HG03064 (cell line): ENCODE measurements at regions not wholly inside any gene's neighbourhood (a gene's known extent, or its start where the extent isn't known, plus 50 kb on each side); places are given as distances from the start of the nearest gene placed in this dataset.
"Not testable (repeated sequence)": the region's sequence is repeated elsewhere in the genome, so short reads cannot be mapped to it uniquely, and the experiment has no call there.

Experiments used
- ATAC-seq: cut with Tn5 transposase; IDR thresholded peaks from one replicate; pipeline ENCODE4 v1.9.1; 2021; ENCODE audit warnings: low read depth; ENCODE audit not compliant: unreplicated experiment

DNA sequence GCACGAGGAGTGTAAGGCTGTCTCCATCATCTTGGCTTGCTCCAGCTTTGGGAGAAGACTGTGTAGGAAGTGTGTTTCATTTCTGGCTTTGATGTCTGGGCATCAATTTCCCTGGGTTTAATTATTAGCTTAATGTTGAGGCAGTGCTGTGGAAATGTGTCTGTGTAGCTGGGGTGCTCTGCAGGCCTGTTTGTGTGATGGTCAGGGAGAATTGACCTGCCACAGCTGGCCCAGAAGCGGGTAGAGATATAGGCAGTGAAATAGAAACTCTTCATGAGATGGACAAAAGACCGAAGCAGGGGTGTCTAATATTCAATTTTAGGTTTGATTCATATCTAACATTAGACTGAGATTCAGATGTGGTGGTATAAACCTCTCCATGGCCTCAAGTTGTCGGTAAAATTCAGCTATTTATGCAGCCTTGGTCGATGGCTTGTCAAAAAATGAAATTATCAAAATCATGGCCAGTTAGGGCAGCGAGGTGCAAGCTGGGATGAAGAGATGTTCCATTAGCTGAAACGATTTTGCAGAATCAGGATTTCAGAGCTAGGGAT, 95.3 kb upstream of the SNX9 start:
- ATAC-seq, result no peak

DNA sequence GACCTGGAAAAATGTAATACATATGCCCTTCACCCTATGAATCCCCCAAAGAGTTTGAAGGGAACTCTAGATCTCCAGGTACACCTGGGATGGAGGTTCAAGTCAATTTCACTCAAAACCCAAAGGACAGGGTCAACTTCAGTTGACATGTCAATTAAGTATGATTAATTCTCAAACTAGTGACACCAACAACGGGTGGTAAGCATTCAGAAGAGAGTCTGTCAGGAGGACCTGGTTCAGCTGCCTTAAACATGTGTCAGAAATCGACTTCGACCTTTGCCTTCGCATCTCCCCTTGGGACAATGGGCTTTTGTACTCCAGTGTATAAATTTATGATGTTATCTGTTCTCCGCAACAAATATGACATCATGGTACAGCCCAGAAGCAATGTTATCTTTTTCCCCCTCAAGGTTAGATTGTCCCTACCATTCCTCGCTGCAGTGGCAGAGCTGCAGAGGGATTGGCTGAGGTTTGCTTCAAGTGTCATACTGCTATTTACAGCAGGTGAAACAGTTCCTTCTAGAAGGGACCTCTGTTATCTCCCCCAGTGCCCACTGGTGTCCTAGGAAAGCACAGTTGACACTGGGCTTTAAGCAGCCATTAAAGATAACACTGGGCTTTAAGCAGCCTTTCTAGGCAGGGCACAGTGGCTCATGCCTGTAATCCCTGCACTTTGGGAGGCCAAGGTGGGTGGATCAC, 94.7 kb upstream of the SNX9 start:
- no peak for ATAC-seq

DNA sequence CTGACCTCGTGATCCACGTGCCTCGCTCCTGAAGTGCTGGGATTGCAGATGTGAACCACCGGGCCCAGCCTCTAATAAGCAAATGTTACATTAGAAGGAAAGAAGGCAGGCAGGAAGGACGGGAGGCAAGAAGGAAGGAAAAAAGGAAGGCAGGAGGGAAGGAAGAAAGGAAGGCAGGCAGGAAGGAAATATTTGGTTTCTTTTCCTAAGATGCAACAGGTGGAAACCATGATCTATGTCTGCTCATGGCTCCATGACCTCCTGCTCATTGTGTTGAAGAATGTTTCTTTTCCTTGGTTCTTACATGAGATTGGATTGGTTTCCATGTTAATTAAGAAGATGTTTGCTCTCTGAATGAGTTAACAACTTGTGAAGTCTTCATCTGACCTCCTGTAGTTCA, 91.8 kb upstream of the SNX9 start:
- ATAC-seq, result no peak

DNA sequence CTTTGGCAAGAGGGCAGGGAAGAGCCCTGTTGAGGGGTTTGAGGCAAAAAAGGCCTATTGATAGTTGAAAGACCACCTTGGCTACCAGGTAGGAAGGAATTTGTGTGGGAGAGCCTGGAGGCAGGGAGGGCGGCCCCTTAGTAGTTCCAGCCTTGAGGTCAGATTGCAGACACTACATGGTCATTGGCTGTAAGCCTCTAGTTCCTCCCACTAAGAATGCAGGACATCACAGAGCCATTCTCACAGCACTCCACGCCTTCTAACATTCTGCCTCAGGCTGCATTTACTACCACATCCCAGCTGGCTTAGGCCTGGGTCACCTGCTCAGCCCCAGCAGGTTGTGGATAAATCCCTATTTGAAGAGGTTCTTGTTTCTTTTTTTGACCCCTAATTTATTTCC, 91.0 kb upstream of the SNX9 start:
- no peak for ATAC-seq

DNA sequence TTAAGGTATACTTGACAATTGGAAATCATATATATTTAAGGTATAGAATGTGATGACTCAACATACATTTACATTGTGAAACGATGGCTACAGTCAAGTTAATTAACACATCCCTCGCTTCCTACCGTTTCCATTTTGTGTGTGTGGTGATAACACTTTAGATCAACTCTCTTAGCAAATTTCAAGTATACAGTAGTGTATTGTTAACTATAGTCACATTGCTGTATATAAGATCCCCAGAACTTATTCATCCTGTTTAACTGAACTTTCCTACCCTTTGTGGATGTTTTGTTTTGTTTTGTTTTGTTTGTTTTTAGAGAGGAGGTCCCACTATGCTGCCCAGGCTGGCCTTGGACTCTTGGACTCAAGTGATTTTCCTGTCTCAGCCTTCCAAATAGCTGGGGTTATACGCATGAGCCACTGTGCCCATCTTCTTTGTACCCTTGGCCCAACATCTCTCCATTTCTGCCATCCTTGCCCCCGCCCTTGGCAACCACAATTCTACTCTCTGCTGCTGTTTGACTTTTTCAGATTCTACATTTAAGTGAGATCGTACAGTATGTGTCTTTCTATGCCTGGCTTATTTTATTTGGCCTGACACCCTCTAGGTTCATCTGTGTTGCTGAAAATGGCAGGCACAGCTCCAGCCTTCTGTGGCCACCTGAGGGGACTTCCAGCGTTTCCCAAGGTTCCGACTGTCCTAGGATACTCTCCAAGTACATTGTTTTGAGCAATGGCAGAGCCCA, 90.5 kb upstream of the SNX9 start:
- no peak for ATAC-seq

DNA sequence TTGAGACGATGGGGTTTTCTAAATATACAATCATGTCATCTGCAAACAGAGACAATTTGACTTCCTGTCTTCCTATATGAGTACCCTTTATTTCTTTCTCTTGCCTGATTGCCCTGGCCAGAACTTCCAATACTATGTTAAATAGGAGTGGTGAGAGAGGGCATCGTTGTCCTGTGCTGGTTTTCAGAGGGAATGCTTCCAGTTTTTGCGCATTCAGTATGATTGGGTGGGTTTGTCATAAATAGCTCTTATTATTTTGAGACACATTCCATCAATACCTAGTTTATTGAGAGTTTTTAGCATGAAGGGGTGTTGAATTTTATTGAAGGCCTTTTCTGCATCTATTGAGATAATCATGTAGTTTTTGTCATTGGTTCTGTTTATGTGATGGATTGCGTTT, 86.5 kb upstream of the SNX9 start:
- not testable (repeated sequence) for ATAC-seq

DNA sequence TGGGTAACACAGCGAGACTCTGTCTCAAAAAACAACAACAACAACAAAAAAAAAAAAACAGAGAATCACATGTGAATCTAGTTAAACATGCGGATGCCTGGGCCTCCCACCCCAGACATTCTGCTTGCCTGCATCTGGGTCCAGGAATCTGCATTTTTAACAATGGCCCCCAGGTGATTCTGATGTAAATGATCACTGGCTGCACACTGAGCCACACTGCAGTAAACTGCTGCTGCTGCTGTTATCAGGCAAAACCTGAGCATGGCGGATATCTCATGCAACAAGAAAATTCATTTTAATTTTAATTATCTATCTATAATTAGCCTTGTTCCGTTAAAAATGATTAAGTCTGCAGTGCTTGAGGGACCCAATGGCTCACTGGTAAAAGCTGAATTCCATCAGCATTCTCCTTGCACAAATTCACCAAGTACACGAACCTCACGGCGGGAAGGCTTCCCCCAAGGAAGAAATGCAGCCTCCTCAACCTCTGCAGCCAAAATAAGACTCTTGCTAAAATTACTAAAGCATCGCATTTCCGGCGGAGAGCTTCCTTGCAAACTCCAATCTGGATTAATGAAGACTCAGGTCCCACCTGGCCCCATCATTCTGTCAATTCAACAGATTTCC, 81.6 kb upstream of the SNX9 start:
- no peak for ATAC-seq

DNA sequence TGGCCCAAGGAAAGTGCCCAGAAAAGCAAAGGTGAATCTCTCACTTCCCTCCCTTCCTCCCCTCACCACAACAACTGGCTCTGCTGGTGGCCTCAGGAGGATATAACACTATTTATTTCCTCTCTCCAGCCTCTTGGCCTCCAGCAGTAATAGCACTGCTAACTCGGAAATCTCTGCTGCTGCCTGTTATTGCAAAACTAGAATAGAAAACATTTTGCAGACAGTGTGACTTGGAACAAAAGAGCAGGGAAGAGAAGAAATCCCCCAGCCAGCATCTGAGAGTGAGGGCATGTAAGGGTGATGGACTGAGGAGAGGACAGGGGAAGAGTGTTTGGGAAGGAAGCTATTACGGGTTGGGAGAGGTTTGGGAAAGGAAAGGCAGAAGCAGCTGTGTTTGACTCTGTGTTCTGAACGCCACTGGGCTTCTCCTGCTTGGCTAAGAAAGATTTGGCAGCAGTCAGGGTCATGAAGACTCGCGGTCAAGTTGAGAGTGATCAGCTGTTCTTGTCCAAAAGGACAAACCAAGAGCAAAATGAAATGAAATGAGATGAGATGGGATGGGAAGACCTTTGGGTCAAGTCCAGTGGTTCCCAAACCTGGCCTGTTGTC, 81.0 kb upstream of the SNX9 start:
- no peak for ATAC-seq

DNA sequence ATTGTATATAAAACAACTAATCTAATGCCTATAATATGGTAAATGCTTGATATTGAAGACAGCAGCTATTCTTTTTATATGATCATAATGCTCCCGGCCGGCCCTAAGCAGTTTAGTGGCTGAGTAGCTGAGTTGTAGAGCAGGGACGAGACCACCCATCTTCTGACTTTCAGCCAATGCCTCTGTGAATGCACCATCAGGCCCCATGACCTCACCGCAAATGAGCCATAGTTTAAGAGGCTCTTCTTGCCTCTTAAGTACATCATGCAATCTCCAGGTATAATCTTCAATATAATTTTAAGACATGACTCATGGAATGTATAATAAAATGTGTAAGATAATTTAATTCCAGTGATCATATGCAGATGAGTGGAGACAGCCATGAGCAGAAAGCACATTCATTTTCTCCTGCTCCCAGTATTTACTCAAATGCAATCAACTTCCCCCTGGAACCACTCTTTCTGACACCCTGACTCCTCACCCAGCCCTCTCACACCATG, 78.9 kb upstream of the SNX9 start:
- ATAC-seq, result no peak

DNA sequence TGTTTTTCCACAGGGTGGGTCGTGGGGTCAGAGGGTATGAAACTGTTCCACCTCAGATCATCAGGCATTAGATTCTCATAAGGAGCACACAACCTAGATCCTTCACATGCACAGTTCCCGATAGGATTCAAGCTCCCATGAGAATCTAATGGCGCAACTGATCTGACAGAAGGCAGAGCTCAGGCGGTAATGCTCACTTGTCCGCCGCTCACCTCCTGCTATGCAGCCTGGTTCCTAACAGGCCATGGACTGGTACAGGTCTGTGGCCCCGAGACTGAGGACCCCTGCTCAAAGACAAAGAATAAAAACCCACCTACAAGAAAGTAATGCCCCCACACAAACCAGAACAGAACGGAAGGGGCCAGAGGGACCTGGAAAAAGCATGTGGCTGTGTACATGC, 76.1 kb upstream of the SNX9 start:
- no peak for ATAC-seq

DNA sequence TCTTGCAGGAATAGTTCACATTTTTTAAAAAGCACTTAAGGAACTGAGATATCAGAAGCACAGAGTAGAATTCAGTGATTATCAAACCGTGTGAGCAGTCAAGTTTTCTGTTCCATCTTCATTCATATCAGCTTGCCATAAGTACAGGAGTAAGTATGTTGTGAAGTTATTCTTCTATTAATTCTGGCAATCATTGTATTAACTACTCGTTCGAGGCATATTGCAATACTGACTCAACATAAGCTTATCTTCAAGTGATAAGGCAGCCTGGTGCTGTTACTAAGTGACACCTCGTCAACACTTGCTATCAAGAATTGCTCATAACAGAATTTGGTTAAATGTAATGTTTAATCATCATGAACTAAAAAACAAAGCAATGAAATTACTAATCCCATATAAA, 75.7 kb upstream of the SNX9 start:
- no peak for ATAC-seq

DNA sequence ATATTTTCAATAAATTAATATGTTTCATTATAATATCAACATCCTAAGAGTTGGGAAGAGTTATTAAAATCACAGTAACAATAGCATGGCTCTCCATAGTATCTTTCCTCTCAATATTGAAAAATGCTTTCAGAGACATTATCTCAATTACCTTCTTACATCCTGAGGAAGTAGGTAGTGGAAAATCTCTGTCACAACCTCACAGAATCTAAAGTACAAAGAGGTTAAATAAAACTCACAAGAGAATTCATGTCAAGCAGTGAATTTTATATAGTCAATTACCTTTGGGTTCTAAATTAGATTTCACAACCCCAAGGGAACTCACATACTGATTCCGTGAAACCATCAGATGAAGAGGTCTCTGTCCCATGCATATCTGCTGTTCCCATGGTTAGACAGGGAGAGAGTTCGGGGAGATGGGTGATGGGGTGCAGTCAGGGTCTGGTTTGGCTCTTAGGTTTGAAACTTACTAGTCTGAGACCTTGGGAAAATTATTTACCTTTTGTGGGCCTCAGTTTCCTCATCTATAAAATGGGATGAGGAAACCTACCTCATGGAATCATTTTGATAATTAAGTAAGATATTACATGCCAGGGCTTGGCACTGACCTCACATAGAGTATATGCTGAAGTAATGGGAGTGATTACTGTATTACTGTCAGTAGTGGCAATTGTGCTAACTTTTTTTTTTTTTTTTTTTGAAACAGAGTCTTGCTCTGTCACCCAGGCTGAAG, 74.0 kb upstream of the SNX9 start:
- ATAC-seq, result no peak

DNA sequence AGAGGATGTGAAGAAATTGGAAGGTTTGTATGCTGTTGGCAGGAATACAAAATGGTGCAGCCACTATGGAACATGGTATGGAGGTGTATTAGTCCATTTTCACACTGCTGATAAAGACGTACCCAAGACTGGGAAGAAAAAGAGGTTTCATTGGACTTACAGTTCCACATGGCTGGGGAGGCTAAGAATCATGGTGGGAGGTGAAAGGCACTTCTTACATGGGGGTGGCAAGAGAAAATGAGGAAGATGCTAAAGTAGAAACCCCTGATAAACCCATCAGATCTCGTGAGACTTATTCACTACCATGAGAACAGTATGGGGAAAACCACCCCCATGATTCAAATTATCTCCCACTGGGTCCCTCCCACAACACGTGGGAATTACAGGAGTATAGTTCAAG, 72.1 kb upstream of the SNX9 start:
- ATAC-seq, result not testable (repeated sequence)

DNA sequence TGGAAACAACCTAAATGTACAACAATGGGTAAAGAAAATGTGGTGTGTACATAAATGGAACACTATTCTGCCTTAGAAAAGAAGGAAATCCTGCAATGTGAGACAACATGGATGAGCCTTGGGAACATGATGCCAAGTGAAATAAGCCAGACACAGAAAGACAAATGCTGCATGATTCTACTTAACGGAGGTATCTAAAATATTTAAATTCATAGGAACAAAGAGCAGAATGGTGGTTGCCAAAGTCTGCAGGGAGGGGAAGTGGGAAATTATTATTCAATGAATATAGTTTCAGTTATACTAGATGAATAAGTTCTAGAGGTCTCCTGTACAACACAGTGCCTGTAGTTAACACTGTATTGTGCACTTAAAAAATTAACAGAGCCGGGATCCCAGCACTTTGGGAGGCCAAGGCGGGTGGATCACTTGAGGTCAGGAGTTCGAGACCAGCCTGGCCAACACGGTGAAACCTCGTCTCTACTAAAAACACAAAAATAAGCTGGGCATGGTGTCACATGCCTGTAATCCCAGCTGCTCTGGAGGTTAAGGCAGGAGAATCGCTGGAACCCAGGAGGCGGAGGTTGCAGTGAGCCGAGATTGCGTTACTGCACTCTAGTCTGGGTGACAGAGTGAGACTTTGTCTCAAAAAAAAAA, 71.4 kb upstream of the SNX9 start:
- ATAC-seq, result no peak

DNA sequence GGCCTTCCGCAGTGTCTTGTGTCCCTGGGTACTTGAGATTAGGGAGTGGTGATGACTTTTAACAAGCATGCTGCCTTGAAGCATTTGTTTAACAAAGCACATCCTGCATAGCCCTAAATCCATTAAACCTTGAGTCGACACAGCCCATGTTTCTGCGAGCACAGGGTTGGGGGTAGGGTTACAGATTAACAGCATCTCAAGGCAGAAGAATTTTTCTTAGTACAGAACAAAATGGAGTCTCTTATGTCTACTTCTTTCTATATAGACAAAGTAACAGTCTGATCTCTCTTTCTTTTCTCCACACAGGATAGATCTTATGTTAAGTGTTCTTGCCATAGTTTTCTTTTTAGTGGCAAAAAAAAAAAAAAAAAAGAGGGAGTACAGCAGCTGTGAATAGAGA, 70.2 kb upstream of the SNX9 start:
- not testable (repeated sequence) for ATAC-seq

DNA sequence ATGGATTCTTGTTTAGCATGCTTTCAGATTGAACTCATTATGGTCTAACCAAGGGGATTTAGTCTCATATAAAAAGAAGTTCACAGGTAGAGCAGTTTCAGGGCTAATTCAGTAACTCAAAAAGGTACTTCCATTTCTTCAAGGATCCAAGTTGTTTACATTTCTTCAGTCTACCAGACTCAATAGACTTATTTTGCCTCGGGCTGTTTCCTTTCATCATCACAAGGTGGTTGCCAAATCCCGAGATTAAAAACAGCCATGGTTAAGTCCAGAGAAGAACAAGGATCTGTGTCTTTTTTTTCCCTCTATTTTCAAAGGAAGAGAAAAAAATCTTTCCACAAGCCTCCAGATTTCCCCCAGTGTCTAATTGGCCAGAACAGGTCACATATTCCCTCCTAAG, 69.8 kb upstream of the SNX9 start:
- ATAC-seq, result no peak

DNA sequence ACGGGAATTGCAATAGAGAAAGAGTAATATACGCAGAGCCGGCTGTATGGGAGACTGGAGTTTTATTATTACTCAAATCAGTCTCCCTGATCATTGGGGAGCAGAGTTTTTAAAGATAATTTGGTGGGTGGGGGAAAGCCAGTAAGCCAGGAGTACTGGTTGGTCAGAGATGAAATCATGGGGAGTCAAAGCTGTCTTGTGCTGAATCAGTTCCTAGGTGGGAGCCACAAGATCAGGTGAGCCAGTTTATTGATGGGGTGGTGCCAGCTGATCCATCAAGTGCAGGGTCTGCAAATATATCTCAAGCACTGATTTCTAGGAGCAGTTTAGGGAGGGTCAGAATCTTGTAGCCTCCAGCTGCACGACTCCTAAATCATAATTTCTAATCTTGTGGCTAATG, 69.2 kb upstream of the SNX9 start:
- ATAC-seq, result not testable (repeated sequence)

DNA sequence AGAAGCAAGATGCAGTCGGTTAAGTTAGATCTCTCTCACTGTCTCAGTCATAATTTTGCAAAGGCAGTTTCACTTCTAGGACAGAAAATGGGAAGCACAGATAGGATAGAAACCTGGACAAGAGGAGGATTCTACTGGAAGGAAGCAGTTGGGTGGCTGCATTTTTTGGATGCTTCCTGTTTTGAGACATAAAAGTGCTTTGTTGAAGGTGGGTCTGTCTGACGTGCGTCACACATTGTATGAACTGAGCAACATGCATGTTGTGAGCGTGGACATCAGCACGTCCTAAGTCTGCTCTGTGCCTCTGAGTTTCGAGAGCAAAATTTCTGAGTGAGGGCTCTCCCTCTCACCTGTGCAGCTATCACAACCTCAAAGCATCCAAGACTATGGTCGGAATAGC, 68.7 kb upstream of the SNX9 start:
- ATAC-seq, result no peak

DNA sequence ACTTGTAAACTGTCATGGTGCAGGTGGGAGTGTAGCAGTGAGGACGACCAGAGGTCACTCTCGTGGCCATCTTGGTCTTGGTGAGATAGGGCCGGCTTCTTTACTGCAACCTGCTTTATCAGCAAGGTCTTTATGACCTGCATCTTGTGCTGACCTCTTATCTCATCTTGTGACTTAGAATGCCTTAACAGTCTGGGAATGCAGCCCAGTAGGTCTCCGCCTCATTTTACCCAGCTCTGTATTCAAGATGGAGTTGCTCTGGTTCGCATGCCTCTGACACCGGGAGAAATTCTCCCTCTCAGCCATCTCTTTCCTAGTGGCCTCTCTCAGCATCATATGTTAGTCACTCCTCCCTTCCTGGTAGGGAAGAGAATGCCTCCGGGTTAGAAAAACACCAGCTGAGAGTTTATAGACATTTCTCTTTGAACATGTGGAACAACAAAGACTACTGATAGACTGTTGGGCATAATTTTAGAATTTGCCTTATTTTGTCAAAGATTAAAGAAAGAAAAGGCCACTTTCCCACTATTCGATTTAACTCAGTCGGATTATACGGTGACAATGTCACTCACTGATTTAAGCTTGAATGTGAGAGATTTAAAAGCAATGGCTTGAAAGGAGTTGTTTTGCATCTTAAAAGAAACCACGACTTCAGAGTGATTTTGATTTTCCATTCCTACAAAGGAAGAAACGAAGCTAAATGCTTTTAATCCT, 67.9 kb upstream of the SNX9 start:
- no peak for ATAC-seq
